ENCODE measurements at regions not wholly inside any gene's neighbourhood (a gene's known extent, or its start where the extent isn't known, plus 50 kb on each side); places are given as distances from the start of the nearest gene placed in this dataset.
"Not testable (repeated sequence)": the region's sequence is repeated elsewhere in the genome, so short reads cannot be mapped to it uniquely, and the experiment has no call there.

GRCh38 chr4:130901321-130901720 is 1805.4 kb downstream of the C4orf33 start:
- DNase-seq: no peak

- DNase-seq: no peak
Measured at GRCh38 chr4:130922955-130923354, 1827.0 kb downstream of the C4orf33 start.

- no peak for DNase-seq
Measured at GRCh38 chr4:130955520-130955919, 1859.6 kb downstream of the C4orf33 start.

- no peak for DNase-seq
Measured at GRCh38 chr4:130985371-130985770, 1889.4 kb downstream of the C4orf33 start.

GRCh38 chr4:130995988-130996387 is 1900.0 kb downstream of the C4orf33 start:
- DNase-seq: no peak

- DNase-seq: no peak
Measured at GRCh38 chr4:131001371-131001770, 1905.4 kb downstream of the C4orf33 start.

GRCh38 chr4:131002132-131002531 is 1906.2 kb downstream of the C4orf33 start:
- DNase-seq: no peak

GRCh38 chr4:131006388-131006787 is 1910.4 kb downstream of the C4orf33 start:
- DNase-seq: no peak

- DNase-seq: not testable (repeated sequence)
Measured at GRCh38 chr4:131011961-131012360, 1916.0 kb downstream of the C4orf33 start.

GRCh38 chr4:131013226-131013625 is 1917.3 kb downstream of the C4orf33 start:
- no peak for DNase-seq

- no peak for DNase-seq
Measured at GRCh38 chr4:131026771-131027170, 1930.8 kb downstream of the C4orf33 start.

- no peak for DNase-seq
Measured at GRCh38 chr4:131044368-131044767, 1948.4 kb downstream of the C4orf33 start.

GRCh38 chr4:131046821-131047220 is 1950.9 kb downstream of the C4orf33 start:
- no peak for DNase-seq

- no peak for DNase-seq
Measured at GRCh38 chr4:131052646-131053045, 1956.7 kb downstream of the C4orf33 start.

- no peak for DNase-seq
Measured at GRCh38 chr4:131054489-131055019, 1958.6 kb downstream of the C4orf33 start.

- DNase-seq: no peak
Measured at GRCh38 chr4:131061734-131062133, 1965.8 kb downstream of the C4orf33 start.

GRCh38 chr4:131063878-131064277 is 1967.9 kb downstream of the C4orf33 start:
- no peak for DNase-seq

GRCh38 chr4:131081069-131081468 is 1985.1 kb downstream of the C4orf33 start:
- DNase-seq: no peak

GRCh38 chr4:131084997-131085396 is 1989.0 kb downstream of the C4orf33 start:
- no peak for DNase-seq

- DNase-seq: no peak
Measured at GRCh38 chr4:131091896-131092295, 1995.9 kb downstream of the C4orf33 start.

- no peak for DNase-seq
Measured at GRCh38 chr4:131093303-131093702, 1997.4 kb downstream of the C4orf33 start.

GRCh38 chr4:131098976-131099375 is 2003.0 kb downstream of the C4orf33 start:
- DNase-seq: no peak

- DNase-seq: no peak
Measured at GRCh38 chr4:131113273-131113672, 2017.3 kb downstream of the C4orf33 start.

- DNase-seq: no peak
Measured at GRCh38 chr4:131113704-131114103, 2017.8 kb downstream of the C4orf33 start.

GRCh38 chr4:131119661-131120060 is 2023.7 kb downstream of the C4orf33 start:
- DNase-seq: no peak

- no peak for DNase-seq
Measured at GRCh38 chr4:131137196-131137595, 2011.9 kb upstream of the PCDH10 start.
